Lung (tissue), 11 donors: ENCODE measurements at regions not wholly inside any gene's neighbourhood (a gene's known extent, or its start where the extent isn't known, plus 50 kb on each side); places are given as distances from the start of the nearest gene placed in this dataset.
"Not testable (repeated sequence)": the region's sequence is repeated elsewhere in the genome, so short reads cannot be mapped to it uniquely, and the experiment has no call there.

Experiments
- ATAC-seq: fragments of 200-7000 bp; cut with Tn5 transposase; one replicate; pipeline ENCODE4 v1.9.1; 2020; ENCODE audit warnings: moderate number of reproducible peaks; ENCODE audit not compliant: insufficient read depth, low FRiP score
- DNase-seq, 3 donors: peaks; one replicate each; pipeline ENCODE4 v3.0.0-alpha.2; 2013 to 2017
- H3K27ac ChIP-seq, 2 donors: one replicate each; pipeline ENCODE4 v1.5.1; 2013; ENCODE audit warnings: mild to moderate bottlenecking in 2 of 2, moderate library complexity in 2 of 2, control low read depth in 1 of 2, inconsistent platforms in 1 of 2, low read depth in 1 of 2, low read length in 1 of 2
- H3K27me3 ChIP-seq, 3 donors: one replicate each; pipeline ENCODE4 v1.5.1; 2013; ENCODE audit warnings: low read length in 2 of 3; ENCODE audit not compliant: control insufficient read depth in 3 of 3, insufficient read depth in 3 of 3
- H3K36me3 ChIP-seq, 4 donors: one replicate each; pipeline ENCODE4 v1.5.1; 2013; ENCODE audit warnings: low read length in 4 of 4, mild to moderate bottlenecking in 1 of 4, moderate library complexity in 1 of 4; ENCODE audit not compliant: control insufficient read depth in 4 of 4, insufficient read depth in 4 of 4
- H3K4me1 ChIP-seq, 5 donors: one replicate each; pipeline ENCODE4 v1.5.1; 2013; ENCODE audit warnings: low read length in 5 of 5, mild to moderate bottlenecking in 2 of 5, moderate library complexity in 1 of 5; ENCODE audit not compliant: control insufficient read depth in 5 of 5, insufficient read depth in 5 of 5
- H3K4me3 ChIP-seq: one replicate; pipeline ENCODE4 v1.5.1; 2013; ENCODE audit warnings: mild to moderate bottlenecking, control low read depth, moderate library complexity
- H3K9ac ChIP-seq, 2 donors: one replicate each; pipeline ENCODE4 v1.5.1; 2013; ENCODE audit warnings: low read length in 2 of 2, control low read depth in 1 of 2; ENCODE audit not compliant: insufficient read depth in 1 of 2
- H3K9me3 ChIP-seq, 4 donors: one replicate each; pipeline ENCODE4 v1.5.1; 2013; ENCODE audit warnings: low read length in 3 of 4, mild to moderate bottlenecking in 1 of 4, moderate library complexity in 1 of 4; ENCODE audit not compliant: control insufficient read depth in 4 of 4, insufficient read depth in 3 of 4
- WGBS, 2 donors: extraction: QIAGEN DNeasy Blood & Tissue Kit; methylation state at CpG; one replicate each; pipeline ENCODE4 v1.1.7; 2013; 5-methylcytosine and 5-hydroxymethylcytosine counted together
- TF ChIP-seq, protein P1 (sequence below): IDR thresholded peaks from 2 replicates; pipeline ENCODE4 v1.5.1; 2012; ENCODE audit warnings: mild to moderate bottlenecking; ENCODE audit errors: control extremely low read depth, extremely low read depth
- donor health status: control.
- donor health status: control.
- donor health status: Bipolar disorder and iron deficiency.
- donor health status: healthy.
- donor health status: DM: yes; HTN: yes; CAD: no.

DNA sequence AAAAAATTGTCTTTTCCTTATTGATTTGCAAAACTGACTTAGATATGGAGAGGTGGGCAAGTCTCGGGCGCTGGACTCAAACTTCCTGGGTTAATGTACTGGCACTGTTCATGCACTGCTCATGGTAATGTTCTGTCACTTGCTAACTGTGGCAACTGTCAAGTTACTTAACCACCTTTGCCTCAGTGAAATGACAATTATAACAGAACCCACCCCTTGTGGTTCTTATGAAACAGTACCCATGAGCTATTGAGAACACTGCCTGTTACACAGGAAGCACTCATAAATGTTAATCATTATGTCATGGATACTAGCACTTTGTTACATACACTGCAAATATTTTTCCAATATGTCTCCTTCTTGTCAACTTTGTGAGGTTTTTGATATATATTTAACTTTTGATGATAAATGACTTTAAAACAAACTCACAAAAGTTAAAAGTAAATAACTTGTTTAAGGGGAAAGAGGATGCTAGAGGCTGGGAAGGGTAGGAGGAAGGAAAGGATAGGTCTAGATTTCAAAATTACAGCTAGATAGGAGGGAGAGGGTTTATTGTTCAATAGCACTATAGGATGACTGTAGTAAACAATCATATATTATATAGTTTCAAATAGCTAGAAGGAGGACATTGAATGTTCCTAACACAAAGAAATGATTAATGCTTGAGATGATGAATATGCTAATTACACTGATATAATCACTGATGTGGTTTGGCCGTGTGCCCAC lies 342.5 kb downstream of the ADGRL2 start:
- Histone ChIP-seq H3K4me1 (no peaks in the 10 kb centered on the region), H3K9me3 (no peaks in the 10 kb centered on the region), H3K27me3 (no peaks in the 10 kb centered on the region), H3K9ac (no peak overlapping the region), H3K4me3 (no peak overlapping the region), H3K27ac (no peak overlapping the region), H3K36me3 (no peaks in the 10 kb centered on the region)
- TF ChIP-seq, protein P1, sequence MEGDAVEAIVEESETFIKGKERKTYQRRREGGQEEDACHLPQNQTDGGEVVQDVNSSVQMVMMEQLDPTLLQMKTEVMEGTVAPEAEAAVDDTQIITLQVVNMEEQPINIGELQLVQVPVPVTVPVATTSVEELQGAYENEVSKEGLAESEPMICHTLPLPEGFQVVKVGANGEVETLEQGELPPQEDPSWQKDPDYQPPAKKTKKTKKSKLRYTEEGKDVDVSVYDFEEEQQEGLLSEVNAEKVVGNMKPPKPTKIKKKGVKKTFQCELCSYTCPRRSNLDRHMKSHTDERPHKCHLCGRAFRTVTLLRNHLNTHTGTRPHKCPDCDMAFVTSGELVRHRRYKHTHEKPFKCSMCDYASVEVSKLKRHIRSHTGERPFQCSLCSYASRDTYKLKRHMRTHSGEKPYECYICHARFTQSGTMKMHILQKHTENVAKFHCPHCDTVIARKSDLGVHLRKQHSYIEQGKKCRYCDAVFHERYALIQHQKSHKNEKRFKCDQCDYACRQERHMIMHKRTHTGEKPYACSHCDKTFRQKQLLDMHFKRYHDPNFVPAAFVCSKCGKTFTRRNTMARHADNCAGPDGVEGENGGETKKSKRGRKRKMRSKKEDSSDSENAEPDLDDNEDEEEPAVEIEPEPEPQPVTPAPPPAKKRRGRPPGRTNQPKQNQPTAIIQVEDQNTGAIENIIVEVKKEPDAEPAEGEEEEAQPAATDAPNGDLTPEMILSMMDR, result no peak
- ATAC-seq, result no peak
- DNase-seq, result no peak
- 88 to 90% methylated on average over 3 of the region's 3 CpGs for WGBS, 2 donors

DNA sequence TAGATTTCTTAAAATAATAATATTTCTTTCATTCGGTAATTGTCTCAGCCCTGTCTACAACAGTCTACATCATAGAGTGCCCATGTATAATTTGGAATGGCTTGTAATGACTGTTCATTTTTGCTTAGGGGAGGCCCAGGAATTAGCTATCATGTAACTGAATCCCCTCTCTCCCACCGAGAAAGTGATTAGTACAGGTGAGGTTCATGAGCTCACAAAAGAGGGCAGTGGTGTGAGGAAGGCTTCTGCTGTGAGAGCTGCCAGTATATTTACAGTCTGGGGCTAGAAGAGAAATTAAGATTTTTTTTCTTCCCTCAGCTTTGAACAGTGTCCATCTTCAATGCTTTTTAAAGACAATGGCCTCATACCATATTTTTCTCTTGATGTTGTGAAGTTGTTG lies 340.7 kb downstream of the ADGRL2 start:
- Histone ChIP-seq H3K4me1 (no peaks in the 10 kb centered on the region), H3K9ac (no peak overlapping the region), H3K27ac (no peak overlapping the region), H3K27me3 (no peaks in the 10 kb centered on the region), H3K9me3 (no peaks in the 10 kb centered on the region), H3K4me3 (no peak overlapping the region), H3K36me3 (no peaks in the 10 kb centered on the region)
- no peak for DNase-seq
- WGBS, 2 donors, result 83 to 88% methylated on average over 2 of the region's 2 CpGs
- TF ChIP-seq, protein P1, result no peak
- no peak for ATAC-seq

DNA sequence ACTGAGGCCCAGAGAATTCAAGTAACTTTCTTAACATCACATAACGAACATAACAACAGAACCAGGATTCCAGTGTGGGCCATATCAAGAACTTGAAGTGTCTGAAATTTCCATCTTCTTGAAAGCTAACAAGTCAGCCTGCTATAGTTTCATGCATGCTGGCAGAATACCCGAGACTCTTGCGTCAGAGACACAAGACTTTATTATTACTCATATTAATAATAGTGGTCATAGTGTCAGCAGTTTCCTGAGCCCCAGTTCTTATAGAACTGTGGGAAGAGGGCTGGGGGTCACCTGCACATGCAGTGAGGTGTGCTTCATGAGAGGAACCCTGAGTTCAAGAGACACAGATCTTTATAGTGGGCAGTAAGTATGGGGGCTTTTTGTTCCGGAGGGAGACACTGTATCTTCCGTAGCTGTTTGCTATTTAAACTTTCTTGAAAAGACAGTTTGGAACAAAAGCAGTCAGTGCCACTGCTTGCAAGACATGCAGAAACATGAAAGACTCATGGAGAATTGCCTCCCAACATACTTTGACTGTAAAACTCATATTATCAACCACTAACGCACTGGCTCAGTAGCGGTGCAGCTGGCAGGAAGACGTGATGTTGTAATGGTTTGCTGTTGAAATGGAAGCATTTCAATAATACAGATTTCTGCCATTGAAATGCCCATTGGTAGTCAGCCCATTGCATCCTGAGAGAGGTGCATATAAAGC lies 339.2 kb downstream of the ADGRL2 start:
- no peak for DNase-seq
- Histone ChIP-seq H3K4me1 (no peaks in the 10 kb centered on the region), H3K36me3 (no peaks in the 10 kb centered on the region), H3K27ac (no peak overlapping the region), H3K27me3 (no peaks in the 10 kb centered on the region), H3K9ac (no peak overlapping the region), H3K4me3 (no peak overlapping the region), H3K9me3 (no peaks in the 10 kb centered on the region)
- no peak for ATAC-seq
- 91 to 93% methylated on average over 8 of the region's 8 CpGs for WGBS, 2 donors
- TF ChIP-seq, protein P1, result no peak

DNA sequence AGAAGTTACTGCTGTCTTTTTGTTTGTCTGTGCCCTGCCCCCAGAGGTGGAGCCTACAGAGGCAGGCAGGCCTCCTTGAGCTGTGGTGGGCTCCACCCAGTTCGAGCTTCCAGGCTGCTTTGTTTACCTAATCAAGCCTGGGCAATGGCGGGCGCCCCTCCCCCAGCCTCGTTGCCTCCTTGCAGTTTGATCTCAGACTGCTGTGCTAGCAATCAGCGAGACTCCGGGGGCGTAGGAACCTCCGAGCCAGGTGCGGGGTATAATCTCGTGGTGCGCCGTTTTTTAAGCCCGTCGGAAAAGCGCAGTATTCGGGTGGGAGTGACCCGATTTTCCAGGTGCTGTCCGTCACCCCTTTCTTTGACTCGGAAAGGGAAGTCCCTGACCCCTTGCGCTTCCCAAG lies 335.6 kb downstream of the ADGRL2 start:
- H3K9me3 ChIP-seq, H3K36me3 ChIP-seq, ATAC-seq, H3K4me3 ChIP-seq, DNase-seq, H3K27me3 ChIP-seq, H3K9ac ChIP-seq, H3K27ac ChIP-seq, H3K4me1 ChIP-seq: not testable (repeated sequence)
- WGBS, 2 donors, result 86 to 87% methylated on average over 17 to 20 of the region's 20 CpGs
